ENCODE measurements at regions not wholly inside any gene's neighbourhood (a gene's known extent, or its start where the extent isn't known, plus 50 kb on each side); places are given as distances from the start of the nearest gene placed in this dataset.

- no peak for DNase-seq
Measured at GRCh38 chr11:41982276-41982675, 522.8 kb upstream of the LRRC4C start.

- no peak for DNase-seq
Measured at GRCh38 chr11:41982975-41983374, 523.5 kb upstream of the LRRC4C start.

DNA sequence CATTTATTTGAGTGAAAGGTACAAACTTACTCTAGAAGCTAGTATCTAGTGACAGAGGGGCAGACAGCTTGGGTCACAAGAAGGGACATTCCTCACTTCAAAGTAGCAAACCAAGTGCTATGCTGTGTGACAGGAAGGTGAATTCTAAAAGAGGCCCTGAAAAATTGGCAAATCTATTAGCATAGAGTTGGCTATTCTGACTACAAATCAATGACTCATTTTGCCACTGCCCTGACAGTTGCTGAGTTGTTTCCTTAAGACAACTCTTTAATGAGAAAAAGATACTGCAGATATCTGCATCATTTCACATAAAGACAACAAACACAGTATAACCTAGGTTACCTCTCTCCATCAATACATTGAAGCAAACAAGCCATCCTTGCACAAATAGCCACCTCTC is 524.0 kb upstream of the LRRC4C start:
- no peak for DNase-seq

DNA sequence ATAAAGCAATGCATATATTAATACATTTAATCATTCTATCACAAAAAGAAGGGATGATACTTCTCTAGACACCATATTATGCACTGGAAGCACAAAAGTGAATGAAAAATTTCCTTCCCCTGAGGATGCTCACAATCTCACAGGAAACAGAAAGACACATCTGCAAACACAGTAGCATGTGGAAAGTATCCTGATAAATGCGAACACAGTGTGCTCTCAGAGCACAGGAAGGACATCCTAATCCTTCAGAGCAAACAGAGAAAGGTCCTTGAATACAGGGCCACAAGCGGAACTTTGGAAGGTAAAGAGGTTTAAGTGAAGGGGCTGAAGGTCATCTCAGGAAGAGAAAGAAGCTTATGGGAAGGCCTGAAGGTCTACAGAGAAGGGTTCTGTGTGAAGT is 524.6 kb upstream of the LRRC4C start:
- no peak for DNase-seq

- no peak for DNase-seq
Measured at GRCh38 chr11:41985799-41986198, 526.3 kb upstream of the LRRC4C start.

- no peak for DNase-seq
Measured at GRCh38 chr11:41988951-41989572, 529.6 kb upstream of the LRRC4C start.

- DNase-seq, result no peak
Measured at GRCh38 chr11:41989823-41990380, 530.5 kb upstream of the LRRC4C start.

GRCh38 chr11:41996533-41996932 is 537.1 kb upstream of the LRRC4C start:
- no peak for DNase-seq

DNA sequence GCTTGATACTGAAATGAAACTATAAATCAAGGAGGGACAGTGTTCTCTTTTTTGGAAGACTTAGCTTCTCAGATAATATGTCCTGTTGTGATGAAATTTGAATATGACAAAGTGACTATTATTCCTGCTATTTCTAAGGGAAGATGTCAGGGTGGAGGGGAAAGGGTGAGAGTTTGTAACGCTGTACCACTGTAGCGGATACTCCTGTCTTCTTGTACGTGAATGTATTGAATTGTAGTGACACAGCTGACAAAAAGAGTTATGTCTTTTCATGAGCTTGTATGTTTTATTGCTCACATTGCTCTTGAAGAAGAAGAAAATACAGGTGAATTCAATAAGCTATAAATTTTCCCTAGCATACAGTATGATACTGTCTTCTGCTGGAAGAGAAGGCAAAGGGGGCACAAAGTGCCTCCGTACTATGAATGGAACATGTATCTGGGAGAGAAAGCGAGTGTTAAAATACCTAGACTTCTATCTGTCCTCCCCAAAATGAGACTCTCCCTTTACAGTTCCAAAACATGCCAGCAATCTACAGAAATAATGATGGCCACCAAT is 538.5 kb upstream of the LRRC4C start:
- DNase-seq, result no peak

DNA sequence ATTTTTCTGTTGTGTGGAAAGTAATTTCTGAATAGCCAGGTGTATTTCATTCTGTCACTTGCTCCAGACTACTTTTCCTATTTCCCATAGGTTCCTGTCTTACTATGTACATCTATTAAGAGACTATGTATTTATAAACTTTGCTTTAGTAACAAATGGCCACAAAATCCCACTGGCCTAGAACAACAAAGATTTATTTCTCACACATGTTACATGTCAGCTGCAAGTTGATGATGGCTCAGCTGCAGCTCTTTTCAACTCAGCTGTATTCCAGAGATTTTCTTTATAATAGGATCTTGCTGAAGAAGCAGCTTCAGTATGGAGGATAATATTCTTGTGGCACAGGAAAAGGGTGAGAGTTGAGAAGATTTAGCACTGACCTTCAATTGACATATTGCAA is 539.6 kb upstream of the LRRC4C start:
- no peak for DNase-seq

DNA sequence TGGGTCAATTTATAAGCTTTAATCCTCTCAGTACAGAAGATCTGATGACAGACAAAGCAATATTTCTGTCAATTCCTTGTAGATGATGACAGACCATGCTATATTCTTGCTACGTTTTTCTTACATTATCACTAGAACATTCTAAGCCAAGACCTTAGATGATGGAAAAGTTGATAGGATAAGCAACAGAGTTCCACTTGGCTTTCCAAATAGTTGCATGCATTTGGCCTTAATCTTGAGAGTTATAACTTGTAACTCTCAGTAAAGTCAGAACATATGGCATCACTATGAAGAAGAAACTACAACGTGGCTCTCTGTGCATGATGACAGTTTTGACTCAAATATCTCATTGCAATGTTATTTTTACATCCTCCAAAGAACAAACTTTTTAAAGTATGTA is 544.3 kb upstream of the LRRC4C start:
- DNase-seq, result no peak

- DNase-seq, result no peak
Measured at GRCh38 chr11:42006766-42007165, 547.3 kb upstream of the LRRC4C start.

GRCh38 chr11:42012271-42012670 is 552.8 kb upstream of the LRRC4C start:
- no peak for DNase-seq

DNA sequence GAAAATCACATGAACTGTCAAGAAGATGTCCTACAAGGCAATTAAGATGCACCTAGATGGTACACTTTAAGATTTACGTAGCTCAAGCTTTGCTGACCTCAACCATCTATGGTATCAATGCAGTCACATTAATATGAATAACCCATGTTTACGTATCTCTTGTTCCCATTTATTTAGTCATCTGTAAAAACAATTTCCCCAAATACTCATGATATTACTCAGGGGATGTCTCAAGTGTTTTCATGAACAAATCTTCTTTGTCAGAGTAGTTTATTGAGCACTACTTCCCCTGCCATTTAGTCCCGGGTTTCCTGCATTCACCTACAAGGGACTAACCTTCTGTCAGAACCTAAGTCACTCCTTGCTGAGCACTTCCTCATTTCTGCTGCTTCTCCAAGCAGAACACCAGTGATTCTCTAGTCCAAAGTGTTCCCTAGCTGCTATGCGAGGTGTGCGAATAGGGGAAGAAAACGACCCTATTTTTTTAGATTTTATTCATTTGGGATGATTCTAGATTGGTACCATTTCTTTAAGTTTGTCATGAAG is 554.3 kb upstream of the LRRC4C start:
- DNase-seq, result no peak

DNA sequence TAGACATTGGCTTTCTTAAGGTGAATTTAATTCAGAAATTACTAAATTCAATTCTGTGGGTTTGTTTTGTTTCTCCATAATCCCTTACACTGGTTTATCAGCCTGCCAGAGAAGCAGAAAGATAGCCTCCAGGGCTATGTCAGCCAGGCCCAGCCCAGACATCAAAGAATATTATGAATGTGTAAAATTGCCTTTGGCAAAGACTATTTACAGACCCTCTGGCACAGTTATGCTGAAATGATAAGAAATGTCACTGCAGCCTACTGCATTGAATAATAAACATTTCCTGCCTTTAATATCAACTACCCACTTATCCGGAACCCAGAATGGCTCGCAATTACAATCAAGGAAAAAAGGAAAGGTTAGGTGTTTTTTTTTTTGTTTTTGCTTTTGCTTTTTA is 562.5 kb upstream of the LRRC4C start:
- no peak for DNase-seq

DNA sequence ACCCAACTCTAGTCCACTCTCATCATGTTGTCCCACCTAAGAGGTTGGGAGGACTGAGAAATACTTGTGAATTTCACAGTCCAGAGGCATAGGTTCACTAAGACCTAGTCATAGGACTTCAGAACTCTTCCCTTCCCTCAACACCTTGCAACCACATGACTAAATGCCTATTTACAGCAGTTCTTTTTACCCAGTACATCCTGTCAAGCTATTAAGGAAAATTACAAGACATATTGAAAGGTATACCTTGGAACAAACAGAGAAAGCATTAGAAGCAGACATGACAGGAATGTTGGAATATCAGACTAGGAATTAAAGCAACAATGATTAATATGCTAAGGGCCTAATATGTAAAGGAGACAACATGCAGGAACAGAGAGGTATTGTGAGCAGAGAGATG is 563.8 kb upstream of the LRRC4C start:
- DNase-seq, result no peak

DNA sequence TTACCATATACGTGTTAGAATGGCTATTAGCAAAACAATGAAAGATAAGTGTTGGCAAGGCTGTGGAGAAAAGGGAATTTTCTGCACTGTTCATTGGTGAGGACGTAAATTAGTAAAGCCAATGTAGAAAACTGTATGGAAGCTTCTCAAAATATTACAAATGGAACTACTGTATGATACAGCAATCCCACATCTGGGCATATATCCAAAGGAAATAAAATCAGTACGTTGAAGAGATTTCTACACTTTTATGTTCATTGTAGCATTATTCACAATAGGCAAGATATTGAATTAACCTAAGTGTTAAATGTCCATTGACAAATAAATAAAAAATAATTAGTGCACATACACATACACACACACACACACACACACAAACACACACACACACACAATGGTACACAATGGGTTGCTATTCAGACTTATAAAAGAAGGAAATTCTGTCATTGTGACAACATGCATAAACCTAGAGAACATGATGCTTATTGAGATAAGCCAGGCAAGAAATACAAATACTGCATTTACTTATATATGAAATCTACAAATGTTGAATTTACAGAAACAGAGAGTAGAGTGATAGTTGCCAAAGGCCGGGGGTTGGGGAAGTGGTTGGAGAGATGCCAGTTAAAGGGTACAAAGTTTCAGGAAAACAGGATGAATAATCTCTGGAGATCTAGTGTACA is 565.8 kb upstream of the LRRC4C start:
- DNase-seq, result no peak

- no peak for DNase-seq
Measured at GRCh38 chr11:42034826-42035225, 575.4 kb upstream of the LRRC4C start.

DNA sequence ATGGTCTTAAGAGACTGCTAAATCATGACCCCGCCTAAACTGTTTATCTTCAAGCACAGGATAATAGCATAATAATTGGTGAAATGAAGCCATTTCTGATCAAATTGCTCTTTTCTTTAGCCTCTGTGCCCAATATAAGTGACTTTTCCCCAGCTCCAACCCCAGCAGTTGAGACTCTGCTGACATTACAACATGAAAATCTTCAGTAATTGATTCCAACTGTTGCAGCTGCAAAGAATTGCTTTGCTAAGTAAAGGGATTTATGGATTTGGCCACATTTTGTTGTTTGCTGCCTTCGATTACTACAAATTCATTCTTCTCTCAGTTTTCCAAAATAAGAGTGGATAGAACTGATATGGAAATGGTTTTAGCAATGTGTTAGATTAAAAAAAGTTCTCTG is 576.7 kb upstream of the LRRC4C start:
- no peak for DNase-seq

DNA sequence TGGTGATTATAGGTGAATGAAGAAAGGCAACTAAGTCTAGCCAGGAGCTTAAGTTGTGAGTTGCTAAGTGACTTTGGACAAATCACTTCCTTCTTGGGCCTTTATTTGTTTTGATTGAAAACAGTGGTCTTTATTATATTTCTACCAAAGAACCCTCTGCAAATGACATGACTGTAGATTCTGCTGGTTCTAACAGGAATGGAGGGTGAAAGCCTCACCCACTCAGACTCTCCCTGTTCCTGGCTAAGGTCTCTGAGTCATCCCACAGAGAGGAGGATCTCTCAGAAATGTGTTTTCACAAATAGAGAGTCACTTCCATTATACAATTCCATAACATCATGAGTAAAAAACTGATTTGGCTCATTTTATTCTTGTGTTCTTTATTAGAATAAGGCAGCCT is 583.9 kb upstream of the LRRC4C start:
- no peak for DNase-seq

DNA sequence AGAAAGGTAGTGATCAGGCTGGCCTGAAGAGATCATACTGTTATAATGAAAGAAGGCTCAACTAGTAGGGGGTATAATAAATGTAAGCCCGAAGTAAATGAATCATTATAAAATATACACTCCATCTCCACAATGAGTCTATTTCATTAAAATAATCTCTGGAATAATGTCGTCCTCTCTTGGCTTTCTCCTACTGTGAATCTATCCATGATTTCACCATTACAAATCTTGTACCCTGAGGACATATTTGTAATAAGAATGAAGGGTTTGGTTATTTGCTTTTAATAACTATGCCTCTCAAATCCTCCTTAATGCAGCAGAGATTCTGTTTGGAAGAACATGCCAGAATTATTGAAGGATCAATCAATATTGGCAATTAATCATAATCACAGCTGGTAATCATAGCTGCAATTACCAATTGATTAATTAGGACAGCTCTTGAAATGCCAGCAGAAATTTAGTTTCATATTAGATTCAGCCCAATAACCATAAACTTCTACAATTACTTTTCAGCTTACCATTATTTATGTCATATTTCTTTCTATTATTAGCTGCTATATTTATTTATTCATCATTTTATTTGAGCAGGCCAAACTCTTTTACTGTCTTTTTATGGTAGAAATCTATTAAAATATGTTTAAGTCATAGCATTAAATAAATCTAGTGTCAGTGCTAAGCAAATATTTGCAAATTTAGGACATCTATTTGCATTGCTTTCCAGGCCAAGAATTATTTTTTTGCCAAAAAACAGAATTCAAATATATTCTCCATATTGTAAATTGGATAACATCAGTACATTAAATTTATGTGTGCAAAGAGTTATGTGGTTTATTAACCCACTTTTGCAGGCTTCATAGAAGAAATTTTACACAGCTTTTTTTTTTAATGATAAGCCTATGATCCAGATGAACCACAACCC is 588.4 kb upstream of the LRRC4C start:
- no peak for DNase-seq

DNA sequence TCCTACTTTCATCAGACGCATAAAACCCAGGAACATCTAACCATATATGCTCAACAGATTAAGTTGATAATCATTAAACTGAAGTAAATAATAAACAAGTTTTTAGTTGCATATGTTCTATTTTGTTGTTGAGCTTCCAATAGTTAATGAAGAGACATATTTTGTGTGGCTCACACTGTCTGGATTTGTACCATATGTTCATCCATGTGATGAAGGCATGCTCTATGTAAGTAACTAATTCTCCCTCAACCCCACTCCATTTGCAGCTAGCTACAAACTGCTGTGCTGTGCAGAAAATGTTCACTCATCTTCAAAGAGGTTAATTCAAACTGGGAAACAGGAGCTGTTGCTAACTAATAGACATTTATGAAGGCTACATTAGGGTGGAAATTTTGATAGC is 589.7 kb upstream of the LRRC4C start:
- DNase-seq, result no peak

GRCh38 chr11:42049650-42050049 is 590.2 kb upstream of the LRRC4C start:
- DNase-seq, result no peak

Data from suppressor macrophage treated with lipopolysaccharide for 1 hour (primary cell).